A549 (cell line): ENCODE measurements at regions not wholly inside any gene's neighbourhood (a gene's known extent, or its start where the extent isn't known, plus 50 kb on each side); places are given as distances from the start of the nearest gene placed in this dataset.
A peak's percentile ranks its signal among the peaks of the same experiment; 100 is the strongest.

Source experiments
- ATAC-seq, 2 experiments: fragments of 200-7000 bp in 1 of 2; fragments of >200 bp in 1 of 2; cut with Nextera tagmentation in 1 of 2; cut with Tn5 transposase in 1 of 2; 3 replicates each; pipeline versions ENCODE4 v1.8.0 to v1.9.1; 2018 to 2020; ENCODE audit warnings: mild to moderate bottlenecking in 1 of 2, moderate library complexity in 1 of 2
- CTCF ChIA-PET: fragments of 300-600 bp; sonication (Branson Sonifier 250); formaldehyde crosslinking; extraction: SDS; loops from one replicate; lab custom pipeline; 2021; ENCODE audit warnings: antibody characterized with exemption, inconsistent platforms; lab: Yijun Ruan, JAX
- POLR2A ChIA-PET: fragments of 350-600 bp; formaldehyde crosslinking; extraction: SDS; loops from one replicate; lab custom pipeline; 2021; ENCODE audit warnings: antibody characterized with exemption, inconsistent platforms; lab: Yijun Ruan, JAX
- DNase-seq, 2 experiments: peaks; one replicate each; pipeline versions ENCODE4 v3.0.0 to v3.0.0-alpha.2; 2011 to 2016; ENCODE audit warnings: low read depth in 1 of 2, low spot score in 1 of 2
- FAIRE-seq: peaks from 2 replicates; lab custom pipeline; 2011; peaks lifted over from hg19 to GRCh38; lab: Jason Lieb, UNC
- H3K27ac ChIP-seq, 2 experiments: fragments of >200 bp; sonication (Bioruptor Twin); formaldehyde crosslinking; 3 replicates each; pipeline ENCODE4 v1.5.1; 2016 to 2017
- H3K4me1 ChIP-seq: fragments of >200 bp; sonication (Bioruptor Twin); formaldehyde crosslinking; 3 replicates; pipeline ENCODE4 v1.6.1; 2016
- H3K4me2 ChIP-seq: fragments of >200 bp; sonication (Bioruptor Twin); formaldehyde crosslinking; 3 replicates; pipeline ENCODE4 v1.6.1; 2016
- H3K4me3 ChIP-seq: fragments of >200 bp; sonication (Bioruptor Twin); formaldehyde crosslinking; 3 replicates; pipeline ENCODE4 v1.5.1; 2016
- H3K9me3 ChIP-seq: fragments of >200 bp; sonication (Bioruptor Twin); formaldehyde crosslinking; 3 replicates; pipeline ENCODE4 v1.6.1; 2016
- CBX2 ChIP-seq: fragments of 200-600 bp; sonication (generic); IDR thresholded peaks from 2 replicates; pipeline ENCODE4 v1.6.1; 2016; ENCODE audit warnings: low read depth, mild to moderate bottlenecking, borderline replicate concordance
- CHD2 ChIP-seq: fragments of 150-350 bp; IDR thresholded peaks from 2 replicates; pipeline ENCODE4 v1.6.1; 2014; ENCODE audit warnings: low read length; ENCODE audit not compliant: partially characterized antibody
- CHD4 ChIP-seq: fragments of 200-600 bp; sonication (generic); IDR thresholded peaks from 2 replicates; pipeline ENCODE4 v1.6.1; 2016; ENCODE audit warnings: antibody characterized with exemption, mild to moderate bottlenecking, borderline replicate concordance
- CTCF ChIP-seq: fragments of >200 bp; sonication (Bioruptor Twin); formaldehyde crosslinking; IDR thresholded peaks from 3 replicates; pipeline ENCODE4 v1.5.1; 2016
- E2F6 ChIP-seq: IDR thresholded peaks from 2 replicates; pipeline ENCODE4 v1.6.1; 2012; ENCODE audit warnings: low read depth, borderline replicate concordance
- EHF ChIP-seq: fragments of 250-450 bp; sonication (Bioruptor Pico); IDR thresholded peaks from 2 replicates; pipeline ENCODE4 v1.5.0; 2020; ENCODE audit warnings: mild to moderate bottlenecking
- ESRRA ChIP-seq: fragments of 150-350 bp; IDR thresholded peaks from 2 replicates; pipeline ENCODE4 v1.6.1; 2014; ENCODE audit warnings: mild to moderate bottlenecking, low read length, borderline replicate concordance
- FOSB ChIP-seq: fragments of 250-450 bp; sonication (Bioruptor Pico); IDR thresholded peaks from 2 replicates; pipeline ENCODE4 v1.5.0; 2020; ENCODE audit warnings: mild to moderate bottlenecking, moderate library complexity
- FOSL2 ChIP-seq, 2 experiments: fragments of 450-650 bp in 1 of 2; fragments of >200 bp in 1 of 2; sonication (Bioruptor Twin) in 1 of 2; formaldehyde crosslinking; IDR thresholded peaks; 2 replicates each; pipeline versions ENCODE4 v1.5.0 to v1.6.1; 2016 to 2020; ENCODE audit warnings: mild to moderate bottlenecking in 1 of 2, moderate library complexity in 1 of 2
- HES2 ChIP-seq: fragments of >200 bp; sonication (Bioruptor Twin); formaldehyde crosslinking; IDR thresholded peaks from 2 replicates; pipeline ENCODE4 v1.6.1; 2016
- HEYL ChIP-seq: fragments of 250-450 bp; sonication (Bioruptor Pico); IDR thresholded peaks from 2 replicates; pipeline ENCODE4 v1.8.0; 2021; ENCODE audit warnings: mild to moderate bottlenecking, moderate library complexity
- HOXA7 ChIP-seq: fragments of 250-450 bp; sonication (Bioruptor Pico); IDR thresholded peaks from 2 replicates; pipeline ENCODE4 v1.5.0; 2020; ENCODE audit warnings: mild to moderate bottlenecking, moderate library complexity
- HOXB13 ChIP-seq: fragments of 250-450 bp; sonication (Bioruptor Pico); IDR thresholded peaks from 2 replicates; pipeline ENCODE4 v1.5.0; 2020; ENCODE audit warnings: low read depth, mild to moderate bottlenecking, moderate library complexity
- HOXB5 ChIP-seq: fragments of 250-450 bp; sonication (Bioruptor Pico); IDR thresholded peaks from 2 replicates; pipeline ENCODE4 v1.5.0; 2020; ENCODE audit warnings: mild to moderate bottlenecking, moderate library complexity
- JUN ChIP-seq, 2 experiments: fragments of >200 bp; sonication (Bioruptor Twin); formaldehyde crosslinking; IDR thresholded peaks; 2 replicates in 1 of 2; 3 replicates in 1 of 2; pipeline ENCODE4 v1.6.1; 2016 to 2017
- JUNB ChIP-seq: fragments of >200 bp; sonication (Bioruptor Twin); formaldehyde crosslinking; IDR thresholded peaks from 2 replicates; pipeline ENCODE4 v1.6.1; 2016
- NPAS2 ChIP-seq: fragments of 250-450 bp; sonication (Bioruptor Pico); IDR thresholded peaks from 2 replicates; pipeline ENCODE4 v1.8.0; 2022; ENCODE audit warnings: mild to moderate bottlenecking, moderate library complexity, borderline replicate concordance
- RFX5 ChIP-seq: fragments of 450-650 bp; IDR thresholded peaks from 2 replicates; pipeline ENCODE4 v1.7.1; 2014; ENCODE audit warnings: antibody characterized with exemption, mild to moderate bottlenecking, moderate library complexity
- SREBF2 ChIP-seq: fragments of 450-650 bp; IDR thresholded peaks from 2 replicates; pipeline ENCODE4 v1.6.1; 2014; ENCODE audit warnings: mild to moderate bottlenecking, moderate library complexity
- TFCP2L1 ChIP-seq: fragments of 250-450 bp; sonication (Bioruptor Pico); IDR thresholded peaks from 2 replicates; pipeline ENCODE4 v1.5.0; 2021; ENCODE audit warnings: mild to moderate bottlenecking
- ZNF302 ChIP-seq: fragments of 250-450 bp; sonication (Bioruptor Pico); IDR thresholded peaks from 2 replicates; pipeline ENCODE4 v1.9.0; 2021; ENCODE audit warnings: inconsistent platforms, mild to moderate bottlenecking, moderate library complexity
- WGBS: methylation state at CpG from one replicate; pipeline ENCODE4 v1.1.6; 2017; ENCODE audit errors: missing lambda C conversion rate; 5-methylcytosine and 5-hydroxymethylcytosine counted together
- TF ChIP-seq, protein P1 (sequence below): IDR thresholded peaks from 2 replicates; pipeline ENCODE4 v1.6.1; 2012

DNA sequence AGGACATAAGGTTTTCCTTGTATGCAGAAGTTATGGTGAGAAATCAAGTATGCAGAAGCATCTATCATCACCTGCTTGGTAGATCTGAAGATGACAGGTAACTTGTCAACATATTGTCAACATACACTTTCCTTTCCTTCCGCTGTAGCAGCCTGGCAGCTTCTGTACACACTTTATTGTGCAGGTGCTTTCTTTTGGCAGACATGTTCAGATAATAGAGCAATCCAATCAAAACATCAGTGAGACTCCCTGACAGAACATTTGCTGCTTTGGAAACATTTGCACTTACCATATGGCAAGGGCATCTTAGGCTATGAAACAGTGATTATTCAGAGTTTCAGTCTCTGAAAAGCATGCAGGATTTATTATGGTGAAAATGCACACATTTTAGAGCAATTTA lies 161.1 kb upstream of the CDH12 start:
- 47% methylated on average over 1 of the region's 1 CpG for WGBS
- CTCF ChIA-PET = no interaction called here
- no peaks in the 10 kb centered on the region for H3K4me1 ChIP-seq
- TF ChIP-seq EHF (CRISPR knock-in tag) (no peak), HOXB13 (no peak), TFCP2L1 (CRISPR knock-in tag) (no peak), RFX5 (no peak)
- TF ChIP-seq, all 56 proteins: peak for 0
- Histone ChIP-seq H3K27ac (no peak overlapping the region), H3K4me3 (no peak overlapping the region), H3K9me3 (no peaks in the 10 kb centered on the region), H3K4me2 (no peak overlapping the region; the same call in 2 of the 3 replicates)
- no peak for FAIRE-seq
- no peak for DNase-seq
- ATAC-seq = no peak
- POLR2A ChIA-PET = no interaction called here

DNA sequence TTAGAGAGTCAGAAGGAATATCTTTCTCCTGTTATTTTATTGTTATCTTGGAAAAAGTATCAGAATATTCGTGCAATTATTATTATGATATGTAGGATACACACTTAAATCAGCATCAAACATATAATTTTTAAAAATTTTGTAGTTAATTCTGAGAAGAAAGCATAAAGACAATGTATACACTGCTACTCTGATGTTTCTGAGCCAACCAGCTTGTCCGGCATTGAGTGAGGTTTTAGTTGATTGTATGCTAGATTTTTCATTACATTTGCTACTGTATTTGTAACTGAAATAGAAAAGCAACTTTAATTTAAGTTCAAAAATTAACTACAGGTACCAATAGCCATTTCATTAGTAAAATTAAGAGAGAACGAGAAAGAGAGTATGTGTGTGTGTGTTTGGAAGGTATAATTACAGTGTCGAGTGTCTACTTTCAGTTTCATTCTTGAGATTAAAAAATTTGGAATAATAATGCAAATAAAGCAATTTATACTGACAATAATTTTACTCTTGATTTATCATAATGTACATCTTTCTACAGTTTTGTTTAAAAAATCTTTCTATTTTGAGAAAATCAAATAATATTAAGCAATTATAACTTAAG lies 160.4 kb upstream of the CDH12 start:
- no peak for DNase-seq
- ChIA-PET CTCF (no interaction called here), POLR2A (no interaction called here)
- Histone ChIP-seq H3K9me3 (no peaks in the 10 kb centered on the region), H3K27ac (no peak overlapping the region), H3K4me1 (no peaks in the 10 kb centered on the region), H3K4me3 (peak overlapping the region; percentile 31), H3K4me2 (peak overlapping the region; percentile 72)
- 1% methylated on average over 4 of the region's 4 CpGs for WGBS
- no peak for FAIRE-seq
- no peak for ATAC-seq
- no peak for TF ChIP-seq TFCP2L1 (CRISPR knock-in tag)
- TF ChIP-seq FOSB = no peak
- no peak for TF ChIP-seq SREBF2

DNA sequence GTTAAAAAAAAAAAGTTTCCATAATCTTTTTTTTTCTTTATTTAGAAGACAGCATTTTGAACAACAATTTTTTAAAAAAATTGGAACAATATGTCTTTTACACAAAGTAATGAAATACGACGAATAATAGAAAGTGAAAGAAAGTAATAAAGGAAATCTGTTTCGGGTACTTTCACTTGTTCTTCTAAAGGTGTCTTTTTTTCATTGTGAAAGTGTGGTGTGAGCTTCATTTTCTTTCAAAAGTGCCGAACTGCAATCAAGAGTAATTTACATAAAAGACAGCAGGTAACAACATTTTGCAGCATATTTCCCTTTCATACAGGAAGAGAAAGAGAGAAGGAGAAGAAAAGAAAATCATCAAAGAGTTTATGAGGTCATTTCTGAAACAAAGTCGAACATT lies 159.7 kb upstream of the CDH12 start:
- ChIA-PET POLR2A (no interaction called here), CTCF (no interaction called here)
- FAIRE-seq (no peak), ATAC-seq (no peak), DNase-seq (no peak)
- TF ChIP-seq JUNB (no peak), HOXA7 (CRISPR knock-in tag) (no peak), HEYL (CRISPR knock-in tag) (no peak), E2F6 (no peak), HOXB5 (no peak), NPAS2 (no peak), CHD2 (no peak), FOSL2 (IDR thresholded peaks at IDR 0.05) (no peak), FOSL2 (CRISPR knock-in tag; IDR thresholded peaks at IDR 0.05) (no peak), FOSB (no peak), CHD4 (no peak), ESRRA (no peak), HES2 (no peak), ZNF302 (CRISPR knock-in tag) (no peak), JUN (IDR thresholded peaks at IDR 0.05) (no peak), CTCF (no peak), CBX2 (no peak)
- TF ChIP-seq, protein P1, sequence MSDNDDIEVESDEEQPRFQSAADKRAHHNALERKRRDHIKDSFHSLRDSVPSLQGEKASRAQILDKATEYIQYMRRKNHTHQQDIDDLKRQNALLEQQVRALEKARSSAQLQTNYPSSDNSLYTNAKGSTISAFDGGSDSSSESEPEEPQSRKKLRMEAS = no peak
- Histone ChIP-seq H3K4me3 (peak overlapping the region; percentile 31; the same call in 2 of the 3 replicates), H3K27ac (no peak overlapping the region), H3K9me3 (no peaks in the 10 kb centered on the region), H3K4me1 (no peaks in the 10 kb centered on the region), H3K4me2 (peak overlapping the region; percentile 72)
- 7% methylated on average over 5 of the region's 5 CpGs for WGBS
